GM12875 (cell line): ENCODE measurements at regions not wholly inside any gene's neighbourhood (a gene's known extent, or its start where the extent isn't known, plus 50 kb on each side); places are given as distances from the start of the nearest gene placed in this dataset.

Experiments
- H3K4me3 ChIP-seq: one replicate; pipeline ENCODE4 v1.5.1; 2011; ENCODE audit warnings: low read depth, low read length, control low read depth
- TF ChIP-seq, protein P1 (sequence below): IDR thresholded peaks from 2 replicates; pipeline ENCODE4 v1.5.1; 2011; ENCODE audit warnings: low read depth, mild to moderate bottlenecking, control low read depth, inconsistent platforms, low read length, moderate library complexity, borderline replicate concordance; ENCODE audit not compliant: insufficient read depth

DNA sequence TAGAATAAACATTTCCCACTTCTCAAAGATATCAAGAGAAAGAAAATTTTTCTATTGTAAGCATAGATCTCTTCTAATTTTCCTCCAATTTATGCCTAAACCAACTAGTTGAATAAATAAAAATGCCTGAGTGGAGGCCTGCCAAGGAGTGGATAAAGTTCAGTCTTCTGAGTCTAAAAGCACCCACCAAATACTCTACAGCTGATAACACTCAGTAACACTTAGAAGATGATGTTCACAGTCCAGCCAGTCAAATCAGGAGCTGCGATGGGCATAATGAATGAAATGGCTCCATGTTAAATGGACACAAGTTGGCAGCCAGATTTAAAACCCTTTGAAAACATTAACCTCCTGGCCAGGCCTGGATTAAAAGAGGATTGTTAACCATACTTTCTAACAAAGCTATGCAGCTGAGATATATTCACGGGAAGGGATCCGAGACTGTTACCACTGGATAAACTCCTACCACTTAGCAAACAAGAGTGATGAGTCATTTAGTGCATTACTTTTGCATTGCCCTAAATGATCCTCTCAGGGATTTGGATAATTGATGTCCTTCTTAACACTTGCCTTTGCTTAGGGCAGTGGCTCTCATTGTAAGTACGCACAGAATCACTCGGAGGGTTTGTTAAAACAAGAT, 63.7 kb upstream of the CCDC112 start:
- TF ChIP-seq, protein P1, sequence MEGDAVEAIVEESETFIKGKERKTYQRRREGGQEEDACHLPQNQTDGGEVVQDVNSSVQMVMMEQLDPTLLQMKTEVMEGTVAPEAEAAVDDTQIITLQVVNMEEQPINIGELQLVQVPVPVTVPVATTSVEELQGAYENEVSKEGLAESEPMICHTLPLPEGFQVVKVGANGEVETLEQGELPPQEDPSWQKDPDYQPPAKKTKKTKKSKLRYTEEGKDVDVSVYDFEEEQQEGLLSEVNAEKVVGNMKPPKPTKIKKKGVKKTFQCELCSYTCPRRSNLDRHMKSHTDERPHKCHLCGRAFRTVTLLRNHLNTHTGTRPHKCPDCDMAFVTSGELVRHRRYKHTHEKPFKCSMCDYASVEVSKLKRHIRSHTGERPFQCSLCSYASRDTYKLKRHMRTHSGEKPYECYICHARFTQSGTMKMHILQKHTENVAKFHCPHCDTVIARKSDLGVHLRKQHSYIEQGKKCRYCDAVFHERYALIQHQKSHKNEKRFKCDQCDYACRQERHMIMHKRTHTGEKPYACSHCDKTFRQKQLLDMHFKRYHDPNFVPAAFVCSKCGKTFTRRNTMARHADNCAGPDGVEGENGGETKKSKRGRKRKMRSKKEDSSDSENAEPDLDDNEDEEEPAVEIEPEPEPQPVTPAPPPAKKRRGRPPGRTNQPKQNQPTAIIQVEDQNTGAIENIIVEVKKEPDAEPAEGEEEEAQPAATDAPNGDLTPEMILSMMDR = no peak
- no peak overlapping the region for H3K4me3 ChIP-seq

DNA sequence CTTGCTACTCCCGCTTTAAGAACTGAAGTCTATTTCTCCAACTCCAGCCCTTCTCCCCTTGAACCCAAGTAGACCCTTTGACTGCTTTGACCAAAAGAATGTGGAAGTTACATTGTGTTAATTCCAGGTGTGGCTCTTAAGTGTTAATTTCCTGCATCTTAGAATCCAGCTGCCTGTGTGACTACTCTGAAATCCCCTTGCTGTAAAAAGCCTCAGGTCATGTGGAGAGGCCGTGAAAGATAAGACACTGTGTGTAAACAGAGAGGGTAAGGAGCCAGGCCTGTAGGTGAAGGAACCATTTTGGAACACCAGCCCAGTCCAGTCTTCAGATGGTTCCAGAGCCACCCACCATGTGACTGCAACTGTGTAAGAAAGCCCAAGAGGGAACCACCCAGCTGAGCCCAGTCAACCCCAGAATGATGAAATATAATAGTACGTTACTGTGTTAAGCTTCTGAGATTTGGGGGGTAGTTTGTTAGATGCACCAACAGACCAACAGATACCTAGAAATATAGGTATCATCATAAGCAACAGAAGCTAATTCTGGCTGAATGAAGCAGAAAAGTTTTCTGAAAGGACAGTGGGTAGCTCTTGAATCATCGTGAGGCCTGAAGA, 59.4 kb upstream of the CCDC112 start:
- TF ChIP-seq, protein P1 = no peak
- H3K4me3 ChIP-seq = no peak overlapping the region

DNA sequence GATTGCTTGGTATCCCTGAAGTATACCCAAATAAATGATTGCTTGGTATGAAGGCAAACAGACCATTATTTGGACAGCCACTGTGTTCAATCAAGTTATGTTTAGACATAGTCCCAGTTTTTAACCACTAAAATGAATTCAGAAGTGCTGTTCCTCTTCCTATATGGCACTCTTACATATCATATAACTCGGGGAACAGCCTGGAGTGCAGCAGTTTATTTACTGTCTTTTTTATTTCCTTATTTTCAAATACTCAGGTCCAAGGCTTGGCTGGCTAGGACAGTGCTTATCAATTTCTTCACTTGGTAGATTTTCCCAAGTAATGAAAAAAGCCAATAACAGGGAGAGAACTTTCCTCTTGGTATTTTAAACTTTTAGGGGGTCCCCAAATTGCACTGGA, 58.6 kb upstream of the CCDC112 start:
- H3K4me3 ChIP-seq = no peak overlapping the region
- TF ChIP-seq, protein P1 = no peak

DNA sequence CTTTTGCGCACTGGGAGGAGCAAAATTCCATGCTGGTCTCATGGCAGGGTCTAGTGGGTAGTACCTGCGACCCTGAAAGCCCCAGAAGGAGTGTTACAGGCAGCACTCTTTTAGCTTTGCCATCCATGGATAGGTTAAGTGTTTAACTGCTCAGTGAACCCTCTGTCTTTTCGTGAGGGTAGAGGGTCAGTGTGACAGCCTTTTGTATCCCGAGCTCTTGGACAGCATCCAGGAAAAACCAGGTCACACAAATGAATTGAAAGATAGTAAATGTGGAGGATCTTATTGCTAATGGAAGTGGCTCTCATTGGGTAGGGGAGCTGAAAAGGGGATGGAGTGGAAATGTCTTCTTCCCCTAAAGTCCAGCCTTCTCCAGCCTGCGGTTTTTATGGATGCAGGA, 57.8 kb upstream of the CCDC112 start:
- H3K4me3 ChIP-seq = no peak overlapping the region
- TF ChIP-seq, protein P1 = no peak

DNA sequence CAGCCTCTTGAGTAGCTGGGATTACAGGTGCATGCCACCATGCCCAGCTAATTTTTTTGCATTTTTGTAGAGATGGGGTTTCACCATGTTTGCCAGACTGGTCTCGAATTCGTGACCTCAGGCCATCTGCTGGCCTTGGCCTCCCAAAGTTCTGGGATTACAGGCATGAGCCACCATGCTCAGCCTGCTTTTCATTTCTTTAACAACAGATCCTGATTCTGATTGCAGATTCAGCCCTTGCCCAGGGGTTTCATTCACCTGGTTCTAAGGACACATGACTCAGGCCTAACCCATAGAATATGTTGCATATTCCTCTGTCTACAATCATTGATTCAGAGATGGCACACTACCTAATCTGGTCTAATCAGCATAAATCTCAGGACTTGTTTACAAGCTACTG, 56.1 kb upstream of the CCDC112 start:
- TF ChIP-seq, protein P1 = no peak
- H3K4me3 ChIP-seq = no peak overlapping the region

DNA sequence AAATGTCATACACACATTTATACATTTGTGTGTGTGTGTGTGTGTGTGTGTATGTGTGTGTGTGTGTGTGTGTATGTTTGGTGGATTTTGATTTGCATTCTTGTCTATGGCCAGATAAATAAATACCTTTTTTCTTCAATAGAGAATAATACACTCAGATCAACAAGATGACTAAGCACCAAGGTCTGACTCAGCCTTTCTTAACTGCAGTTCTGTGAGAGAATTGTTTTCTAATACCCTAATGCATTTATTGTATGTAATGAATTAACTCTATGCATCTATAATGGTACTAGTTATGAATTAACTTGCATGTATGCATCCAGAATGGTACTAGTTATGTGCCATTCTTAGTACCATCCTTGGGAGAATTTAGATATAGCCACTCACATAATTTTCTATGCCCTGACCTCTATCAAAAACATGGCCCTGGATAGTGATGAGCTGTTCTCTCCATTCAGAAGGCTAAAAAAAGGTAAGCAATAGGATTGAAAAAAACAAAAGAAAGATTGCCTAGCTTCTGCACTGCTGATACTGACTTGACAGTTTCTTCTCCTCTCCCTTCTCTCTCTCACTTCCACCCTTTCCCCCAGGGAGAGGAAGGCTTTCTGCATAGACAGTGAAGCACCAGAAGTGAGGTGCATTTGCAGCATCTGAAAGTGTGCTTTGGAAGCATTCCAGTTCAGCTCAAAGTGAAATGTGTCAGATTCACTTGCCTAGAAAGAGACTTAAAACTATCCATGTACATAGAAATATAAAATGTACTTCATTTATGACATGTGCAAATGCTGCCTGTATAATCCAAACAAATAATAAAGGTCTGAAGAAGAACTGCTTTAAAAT, 55.1 kb upstream of the CCDC112 start:
- H3K4me3 ChIP-seq = no peak overlapping the region
- TF ChIP-seq, protein P1 = no peak
